ENCODE measurements at regions not wholly inside any gene's neighbourhood (a gene's known extent, or its start where the extent isn't known, plus 50 kb on each side); places are given as distances from the start of the nearest gene placed in this dataset.

DNA sequence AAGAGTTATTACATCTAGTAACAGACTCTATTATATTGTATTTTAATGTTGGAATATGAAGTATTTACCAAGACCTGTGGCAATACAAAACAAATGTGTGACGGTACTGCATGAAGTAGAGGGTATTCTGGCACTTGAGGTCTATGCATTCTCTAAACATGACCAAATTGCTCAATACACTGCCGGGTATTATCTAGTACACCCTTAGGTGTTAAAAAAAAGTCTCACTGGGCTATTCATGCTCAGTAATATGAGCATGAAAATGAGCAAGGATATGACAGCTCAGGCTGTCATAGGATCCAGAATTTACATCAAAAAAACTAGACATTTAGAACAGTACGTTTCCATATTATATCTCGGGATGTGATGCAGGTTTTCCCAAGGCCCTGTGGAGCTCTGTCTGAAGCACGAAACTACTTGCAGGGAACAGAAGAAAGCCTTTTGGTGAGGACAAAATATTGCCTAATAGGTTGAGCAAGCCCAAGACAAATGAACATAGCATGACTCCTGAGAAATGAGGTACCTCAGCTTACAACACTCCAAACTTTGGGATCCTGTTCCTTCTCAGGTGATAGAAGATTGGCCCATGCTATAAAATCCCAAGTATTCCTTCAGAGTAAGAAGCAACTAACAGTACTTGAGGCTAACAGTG lies 74.1 kb upstream of the MAOA start:
- H3K27ac ChIP-seq (ENCODE audit: low read length), result no peak overlapping the region
- H3K4me3 ChIP-seq (ENCODE audit: low read length), result no peak overlapping the region
- peaks cover 7% of the 10 kb centered on the region for H3K27me3 ChIP-seq (ENCODE audit: control insufficient read depth, insufficient read depth, low read length)
- WGBS (ENCODE audit: insufficient coverage), result 67% methylated on average over 3 of the region's 5 CpGs
- no peak for DNase-seq
- no peaks in the 10 kb centered on the region for H3K9me3 ChIP-seq (replicated peaks; ENCODE audit: control insufficient read depth, low read depth, low read length)
- H3K36me3 ChIP-seq (ENCODE audit: control insufficient read depth, insufficient read depth, low read length), result no peaks in the 10 kb centered on the region
- no peaks in the 10 kb centered on the region for H3K4me1 ChIP-seq (ENCODE audit: control insufficient read depth, insufficient read depth, low read length)

- H3K9me3 ChIP-seq (replicated peaks; ENCODE audit: control insufficient read depth, low read depth, low read length), result no peaks in the 10 kb centered on the region
- H3K4me3 ChIP-seq (ENCODE audit: low read length), result no peak overlapping the region
- H3K27ac ChIP-seq (ENCODE audit: low read length), result no peak overlapping the region
- peaks cover 7% of the 10 kb centered on the region for H3K27me3 ChIP-seq (ENCODE audit: control insufficient read depth, insufficient read depth, low read length)
- DNase-seq, result no peak
- H3K4me1 ChIP-seq (ENCODE audit: control insufficient read depth, insufficient read depth, low read length), result no peaks in the 10 kb centered on the region
- no peaks in the 10 kb centered on the region for H3K36me3 ChIP-seq (ENCODE audit: control insufficient read depth, insufficient read depth, low read length)
- no CpG with 5 or more reads among the region's 1 CpG for WGBS (ENCODE audit: insufficient coverage)
These were observed 73.6 kb upstream of the MAOA start for GRCh38 chrX:43582540-43582913.

GRCh38 chrX:43585922-43586321 lies 70.2 kb upstream of the MAOA start:
- Histone ChIP-seq H3K4me3 (ENCODE audit: low read length) (no peak overlapping the region), H3K4me1 (ENCODE audit: control insufficient read depth, insufficient read depth, low read length) (no peaks in the 10 kb centered on the region), H3K9me3 (replicated peaks; ENCODE audit: control insufficient read depth, low read depth, low read length) (no peaks in the 10 kb centered on the region), H3K27ac (ENCODE audit: low read length) (no peak overlapping the region), H3K27me3 (ENCODE audit: control insufficient read depth, insufficient read depth, low read length) (peaks cover 4% of the 10 kb centered on the region), H3K36me3 (ENCODE audit: control insufficient read depth, insufficient read depth, low read length) (no peaks in the 10 kb centered on the region)
- WGBS (ENCODE audit: insufficient coverage), result 71% methylated on average over 1 of the region's 1 CpG
- no peak for DNase-seq

GRCh38 chrX:43586830-43587229 lies 69.3 kb upstream of the MAOA start:
- WGBS (ENCODE audit: insufficient coverage), result 50% methylated on average over 1 of the region's 2 CpGs
- Histone ChIP-seq H3K4me1 (ENCODE audit: control insufficient read depth, insufficient read depth, low read length) (no peaks in the 10 kb centered on the region), H3K36me3 (ENCODE audit: control insufficient read depth, insufficient read depth, low read length) (no peaks in the 10 kb centered on the region), H3K27ac (ENCODE audit: low read length) (no peak overlapping the region), H3K4me3 (ENCODE audit: low read length) (no peak overlapping the region), H3K9me3 (replicated peaks; ENCODE audit: control insufficient read depth, low read depth, low read length) (no peaks in the 10 kb centered on the region), H3K27me3 (ENCODE audit: control insufficient read depth, insufficient read depth, low read length) (peaks cover 4% of the 10 kb centered on the region)
- no peak for DNase-seq

DNA sequence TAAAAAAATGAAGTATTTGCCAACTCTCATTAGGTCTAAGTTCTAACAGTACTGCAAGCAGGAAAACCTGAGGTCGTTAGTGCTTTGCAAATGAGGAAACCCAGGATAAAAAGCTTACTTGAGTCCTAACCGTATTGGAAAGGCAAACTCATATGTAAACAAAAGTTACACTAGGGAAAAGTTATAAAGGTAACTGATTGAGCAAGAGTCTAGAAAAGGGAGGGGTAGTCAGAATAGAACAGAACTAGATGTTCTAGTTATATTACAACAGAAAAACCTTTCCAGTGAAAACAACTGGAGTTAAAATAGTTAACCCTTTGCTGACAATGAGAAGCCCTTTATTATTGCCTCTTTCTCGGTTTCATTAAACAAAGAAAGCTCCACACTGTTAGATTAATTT lies 66.4 kb upstream of the MAOA start:
- Histone ChIP-seq H3K27me3 (ENCODE audit: control insufficient read depth, insufficient read depth, low read length) (peaks cover 6% of the 10 kb centered on the region), H3K4me1 (ENCODE audit: control insufficient read depth, insufficient read depth, low read length) (no peaks in the 10 kb centered on the region), H3K27ac (ENCODE audit: low read length) (no peak overlapping the region), H3K4me3 (ENCODE audit: low read length) (no peak overlapping the region), H3K36me3 (ENCODE audit: control insufficient read depth, insufficient read depth, low read length) (no peaks in the 10 kb centered on the region), H3K9me3 (replicated peaks; ENCODE audit: control insufficient read depth, low read depth, low read length) (no peaks in the 10 kb centered on the region)
- no CpG with 5 or more reads among the region's 3 CpGs for WGBS (ENCODE audit: insufficient coverage)
- DNase-seq, result peak; percentile 11

DNA sequence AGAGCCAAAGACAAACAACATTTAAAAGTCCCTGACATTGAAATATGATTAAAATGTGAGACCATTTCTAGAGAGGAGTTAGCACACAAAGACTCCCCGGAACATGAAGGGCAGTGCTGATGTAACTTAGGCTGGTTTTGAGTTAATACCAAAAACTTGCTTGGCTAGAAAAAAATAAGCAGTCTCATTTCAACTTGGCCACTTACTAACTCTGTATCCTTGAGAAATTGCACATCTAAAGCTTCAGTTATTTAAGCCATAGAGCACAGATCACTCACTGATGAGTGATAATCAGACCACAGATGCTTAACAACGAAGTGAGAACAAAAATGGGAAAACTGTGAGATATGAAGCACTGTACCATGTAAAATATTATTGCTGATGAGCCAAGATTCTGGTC lies 65.9 kb upstream of the MAOA start:
- Histone ChIP-seq H3K9me3 (replicated peaks; ENCODE audit: control insufficient read depth, low read depth, low read length) (no peaks in the 10 kb centered on the region), H3K36me3 (ENCODE audit: control insufficient read depth, insufficient read depth, low read length) (no peaks in the 10 kb centered on the region), H3K4me3 (ENCODE audit: low read length) (no peak overlapping the region), H3K27ac (ENCODE audit: low read length) (no peak overlapping the region), H3K4me1 (ENCODE audit: control insufficient read depth, insufficient read depth, low read length) (no peaks in the 10 kb centered on the region), H3K27me3 (ENCODE audit: control insufficient read depth, insufficient read depth, low read length) (peaks cover 6% of the 10 kb centered on the region)
- no peak for DNase-seq
- WGBS (ENCODE audit: insufficient coverage), result no CpG with 5 or more reads among the region's 2 CpGs

- DNase-seq, result peak; percentile 54
These were observed 63.5 kb upstream of the MAOA start for GRCh38 chrX:43592597-43592996.

GRCh38 chrX:43595931-43596330 lies 60.2 kb upstream of the MAOA start:
- Histone ChIP-seq H3K4me3 (ENCODE audit: low read length) (no peak overlapping the region), H3K27me3 (ENCODE audit: control insufficient read depth, insufficient read depth, low read length) (peaks cover 2% of the 10 kb centered on the region), H3K36me3 (ENCODE audit: control insufficient read depth, insufficient read depth, low read length) (no peaks in the 10 kb centered on the region), H3K4me1 (ENCODE audit: control insufficient read depth, insufficient read depth, low read length) (no peaks in the 10 kb centered on the region), H3K9me3 (replicated peaks; ENCODE audit: control insufficient read depth, low read depth, low read length) (no peaks in the 10 kb centered on the region), H3K27ac (ENCODE audit: low read length) (no peak overlapping the region)
- DNase-seq, result no peak

More at GRCh38 chrX:43592597-43592996, 63.5 kb upstream of the MAOA start:
- no peaks in the 10 kb centered on the region for H3K9me3 ChIP-seq (replicated peaks; ENCODE audit: control insufficient read depth, low read depth, low read length)
- H3K27ac ChIP-seq (ENCODE audit: low read length), result no peak overlapping the region
- WGBS (ENCODE audit: insufficient coverage), result 61% methylated on average over 2 of the region's 3 CpGs
- H3K4me3 ChIP-seq (ENCODE audit: low read length), result no peak overlapping the region
- no peaks in the 10 kb centered on the region for H3K36me3 ChIP-seq (ENCODE audit: control insufficient read depth, insufficient read depth, low read length)
- H3K27me3 ChIP-seq (ENCODE audit: control insufficient read depth, insufficient read depth, low read length), result peaks cover 2% of the 10 kb centered on the region
- H3K4me1 ChIP-seq (ENCODE audit: control insufficient read depth, insufficient read depth, low read length), result no peaks in the 10 kb centered on the region

GRCh38 chrX:43604753-43605152 lies 51.3 kb upstream of the MAOA start:
- no peak for DNase-seq
- Histone ChIP-seq H3K9me3 (replicated peaks; ENCODE audit: control insufficient read depth, low read depth, low read length) (no peaks in the 10 kb centered on the region), H3K4me3 (ENCODE audit: low read length) (no peak overlapping the region), H3K4me1 (ENCODE audit: control insufficient read depth, insufficient read depth, low read length) (no peaks in the 10 kb centered on the region), H3K27ac (ENCODE audit: low read length) (no peak overlapping the region), H3K27me3 (ENCODE audit: control insufficient read depth, insufficient read depth, low read length) (no peaks in the 10 kb centered on the region), H3K36me3 (ENCODE audit: control insufficient read depth, insufficient read depth, low read length) (no peaks in the 10 kb centered on the region)

DNA sequence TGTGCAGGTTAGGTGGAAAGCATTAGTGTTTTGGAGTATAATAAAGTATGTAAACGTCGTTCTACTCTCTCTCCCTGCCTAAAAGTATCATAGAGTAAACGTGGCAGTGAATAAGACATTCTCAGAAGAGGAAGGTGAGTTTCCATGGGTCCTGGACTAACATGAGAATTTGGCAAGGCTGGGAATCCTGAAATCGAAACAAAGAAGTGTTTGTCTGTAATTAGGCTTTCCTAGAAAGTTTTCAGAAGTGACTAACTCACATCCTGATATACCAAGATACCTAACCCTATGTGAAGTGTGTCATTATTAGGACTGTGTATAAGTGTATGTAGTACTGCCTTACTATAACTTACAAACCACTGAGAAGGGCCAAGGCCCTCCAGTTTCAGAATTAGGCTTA lies 50.7 kb upstream of the MAOA start:
- Histone ChIP-seq H3K27me3 (ENCODE audit: control insufficient read depth, insufficient read depth, low read length) (no peaks in the 10 kb centered on the region), H3K9me3 (replicated peaks; ENCODE audit: control insufficient read depth, low read depth, low read length) (no peaks in the 10 kb centered on the region), H3K4me3 (ENCODE audit: low read length) (no peak overlapping the region), H3K36me3 (ENCODE audit: control insufficient read depth, insufficient read depth, low read length) (no peaks in the 10 kb centered on the region), H3K4me1 (ENCODE audit: control insufficient read depth, insufficient read depth, low read length) (no peaks in the 10 kb centered on the region), H3K27ac (ENCODE audit: low read length) (no peak overlapping the region)
- WGBS (ENCODE audit: insufficient coverage), result no CpG with 5 or more reads among the region's 4 CpGs
- no peak for DNase-seq
